ENCODE measurements at regions not wholly inside any gene's neighbourhood (a gene's known extent, or its start where the extent isn't known, plus 50 kb on each side); places are given as distances from the start of the nearest gene placed in this dataset.
A peak's percentile ranks its signal among the peaks of the same experiment; 100 is the strongest.

DNA sequence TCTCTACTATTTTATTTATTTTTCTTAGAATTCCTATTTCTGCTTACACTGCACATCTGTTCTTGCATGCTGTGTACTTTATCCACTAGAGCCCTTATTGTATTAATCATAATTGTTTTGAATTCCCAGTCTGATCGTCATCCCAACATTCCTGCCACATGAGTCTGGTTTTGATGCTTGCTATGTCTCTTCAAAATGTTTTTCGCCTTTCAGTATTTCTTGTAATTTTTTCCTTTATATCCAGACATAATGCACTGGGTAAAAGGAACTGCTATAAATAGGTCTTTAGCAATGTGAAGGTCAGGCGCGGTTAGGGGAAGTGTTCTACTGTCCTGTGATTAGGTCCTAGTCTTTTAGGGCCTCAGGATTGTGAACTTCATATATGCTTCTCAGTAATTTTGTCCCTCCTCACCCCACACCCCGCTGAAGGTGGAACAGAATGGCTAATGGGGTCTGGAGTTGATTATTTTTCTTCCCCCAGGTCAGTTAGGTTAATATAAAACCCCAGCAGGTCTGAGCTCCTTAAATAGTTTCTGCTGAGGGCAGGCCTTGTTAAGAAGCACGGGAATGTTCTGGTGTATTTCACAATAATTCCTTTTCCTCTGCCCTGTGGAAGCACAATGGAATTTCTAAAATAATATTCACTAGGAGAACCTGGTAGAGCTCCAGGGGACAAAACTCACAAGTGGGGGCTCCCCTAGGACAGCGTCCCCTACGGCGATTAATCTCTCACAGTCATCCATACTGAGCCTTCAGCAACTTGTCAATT is 146.6 kb upstream of the TUT7 start:
- peak; percentile 99 for ATAC-seq
- TF ChIP-seq OSR1 (CRISPR knock-in tag; IDR thresholded peaks at IDR 0.05) (no peak), ISL1 (CRISPR knock-in tag; IDR thresholded peaks at IDR 0.05) (0 out of 2 replicates have a peak, but pooled peaks have one; percentile 14), ZNF8 (CRISPR knock-in tag; IDR thresholded peaks at IDR 0.05) (no peak), ZNF565 (CRISPR knock-in tag; conservative IDR thresholded peaks at IDR 0.05; ENCODE audit: low read depth) (no peak), ESRRG (CRISPR knock-in tag; IDR thresholded peaks at IDR 0.05) (no peak), ZFP3 (CRISPR knock-in tag; IDR thresholded peaks at IDR 0.05) (peak; percentile 69; the same call in 1 of the 2 replicates)

DNA sequence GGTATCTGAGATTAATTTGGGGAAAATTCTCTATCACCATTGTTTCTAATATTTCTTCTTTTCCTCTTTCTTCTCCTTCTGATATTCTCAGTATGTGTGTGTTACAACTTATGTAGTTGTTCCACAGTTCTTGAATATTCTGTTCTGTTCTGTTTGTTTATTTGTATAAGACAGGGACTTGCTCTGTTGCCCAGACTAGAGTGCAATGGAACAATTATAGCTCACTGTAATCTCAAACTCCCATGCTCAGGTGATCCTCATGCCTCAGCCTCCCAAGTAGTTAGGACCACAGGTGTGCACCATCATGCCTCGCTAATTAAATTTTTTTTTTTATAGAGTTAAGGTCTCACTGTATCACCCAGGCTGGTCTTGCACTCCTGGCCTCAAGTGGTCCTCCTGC is 145.8 kb upstream of the TUT7 start:
- TF ChIP-seq ZC3H10 (CRISPR knock-in tag; IDR thresholded peaks at IDR 0.05) (no peak), PPARA (CRISPR knock-in tag; IDR thresholded peaks at IDR 0.05; ENCODE audit: borderline replicate concordance) (no peak), ZNF70 (CRISPR knock-in tag; IDR thresholded peaks at IDR 0.05) (no peak), TSHZ2 (CRISPR knock-in tag; IDR thresholded peaks at IDR 0.05) (no peak), ZFP3 (CRISPR knock-in tag; IDR thresholded peaks at IDR 0.05) (no peak), TCF4 (CRISPR knock-in tag; IDR thresholded peaks at IDR 0.05; ENCODE audit: borderline replicate concordance) (no peak), CSDC2 (CRISPR knock-in tag; IDR thresholded peaks at IDR 0.05) (no peak), GLIS3 (CRISPR knock-in tag; IDR thresholded peaks at IDR 0.05) (no peak), BACH2 (CRISPR knock-in tag; IDR thresholded peaks at IDR 0.05; ENCODE audit: borderline replicate concordance) (no peak), ARNTL (CRISPR knock-in tag; IDR thresholded peaks at IDR 0.05; ENCODE audit: borderline replicate concordance, low read depth) (no peak), ISL1 (CRISPR knock-in tag; IDR thresholded peaks at IDR 0.05) (no peak), RARB (CRISPR knock-in tag; IDR thresholded peaks at IDR 0.05) (no peak), ZNF565 (CRISPR knock-in tag; conservative IDR thresholded peaks at IDR 0.05; ENCODE audit: low read depth) (no peak), TOX (CRISPR knock-in tag; IDR thresholded peaks at IDR 0.05; ENCODE audit: borderline replicate concordance) (no peak), OSR1 (CRISPR knock-in tag; IDR thresholded peaks at IDR 0.05) (no peak)
- TF ChIP-seq, protein P1, sequence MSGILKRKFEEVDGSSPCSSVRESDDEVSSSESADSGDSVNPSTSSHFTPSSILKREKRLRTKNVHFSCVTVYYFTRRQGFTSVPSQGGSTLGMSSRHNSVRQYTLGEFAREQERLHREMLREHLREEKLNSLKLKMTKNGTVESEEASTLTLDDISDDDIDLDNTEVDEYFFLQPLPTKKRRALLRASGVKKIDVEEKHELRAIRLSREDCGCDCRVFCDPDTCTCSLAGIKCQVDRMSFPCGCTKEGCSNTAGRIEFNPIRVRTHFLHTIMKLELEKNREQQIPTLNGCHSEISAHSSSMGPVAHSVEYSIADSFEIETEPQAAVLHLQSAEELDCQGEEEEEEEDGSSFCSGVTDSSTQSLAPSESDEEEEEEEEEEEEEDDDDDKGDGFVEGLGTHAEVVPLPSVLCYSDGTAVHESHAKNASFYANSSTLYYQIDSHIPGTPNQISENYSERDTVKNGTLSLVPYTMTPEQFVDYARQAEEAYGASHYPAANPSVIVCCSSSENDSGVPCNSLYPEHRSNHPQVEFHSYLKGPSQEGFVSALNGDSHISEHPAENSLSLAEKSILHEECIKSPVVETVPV (CRISPR knock-in tag; IDR thresholded peaks at IDR 0.05) = no peak
- TF ChIP-seq, protein P2, sequence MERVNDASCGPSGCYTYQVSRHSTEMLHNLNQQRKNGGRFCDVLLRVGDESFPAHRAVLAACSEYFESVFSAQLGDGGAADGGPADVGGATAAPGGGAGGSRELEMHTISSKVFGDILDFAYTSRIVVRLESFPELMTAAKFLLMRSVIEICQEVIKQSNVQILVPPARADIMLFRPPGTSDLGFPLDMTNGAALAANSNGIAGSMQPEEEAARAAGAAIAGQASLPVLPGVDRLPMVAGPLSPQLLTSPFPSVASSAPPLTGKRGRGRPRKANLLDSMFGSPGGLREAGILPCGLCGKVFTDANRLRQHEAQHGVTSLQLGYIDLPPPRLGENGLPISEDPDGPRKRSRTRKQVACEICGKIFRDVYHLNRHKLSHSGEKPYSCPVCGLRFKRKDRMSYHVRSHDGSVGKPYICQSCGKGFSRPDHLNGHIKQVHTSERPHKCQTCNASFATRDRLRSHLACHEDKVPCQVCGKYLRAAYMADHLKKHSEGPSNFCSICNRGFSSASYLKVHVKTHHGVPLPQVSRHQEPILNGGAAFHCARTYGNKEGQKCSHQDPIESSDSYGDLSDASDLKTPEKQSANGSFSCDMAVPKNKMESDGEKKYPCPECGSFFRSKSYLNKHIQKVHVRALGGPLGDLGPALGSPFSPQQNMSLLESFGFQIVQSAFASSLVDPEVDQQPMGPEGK (CRISPR knock-in tag; IDR thresholded peaks at IDR 0.05; ENCODE audit: borderline replicate concordance) = no peak
- ATAC-seq = no peak

DNA sequence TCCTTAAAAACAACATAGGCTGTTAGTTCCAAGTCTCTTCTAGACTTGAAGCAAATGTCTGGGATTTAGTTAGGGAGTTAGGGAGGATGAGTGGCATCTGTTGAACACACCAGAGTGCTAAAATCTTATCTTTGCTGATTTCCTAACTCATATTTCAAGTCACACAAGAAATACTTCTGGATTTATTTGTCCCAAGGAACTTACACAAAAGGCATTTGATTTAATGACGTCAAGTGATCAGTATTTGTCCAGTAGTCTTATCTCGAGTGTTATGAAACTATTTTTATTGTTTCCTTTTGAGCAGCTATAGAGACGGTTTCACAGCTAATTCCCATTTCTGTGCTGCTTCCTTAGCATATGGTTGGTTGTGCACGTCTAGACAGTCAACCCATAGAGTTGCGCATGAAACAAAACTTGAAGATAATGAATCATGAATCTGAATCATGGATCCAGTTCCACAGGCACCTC is 140.5 kb upstream of the TUT7 start:
- no peak for ATAC-seq
- TF ChIP-seq CSDC2 (CRISPR knock-in tag; IDR thresholded peaks at IDR 0.05) (no peak), ZFP30 (CRISPR knock-in tag; IDR thresholded peaks at IDR 0.05) (no peak), BACH2 (CRISPR knock-in tag; IDR thresholded peaks at IDR 0.05; ENCODE audit: borderline replicate concordance) (no peak), OSR1 (CRISPR knock-in tag; IDR thresholded peaks at IDR 0.05) (no peak), RARB (CRISPR knock-in tag; IDR thresholded peaks at IDR 0.05) (no peak), ARNTL (CRISPR knock-in tag; IDR thresholded peaks at IDR 0.05; ENCODE audit: borderline replicate concordance, low read depth) (no peak), ZNF70 (CRISPR knock-in tag; IDR thresholded peaks at IDR 0.05) (no peak), TOX (CRISPR knock-in tag; IDR thresholded peaks at IDR 0.05; ENCODE audit: borderline replicate concordance) (no peak), SNAI2 (CRISPR knock-in tag; IDR thresholded peaks at IDR 0.05) (no peak), GLIS3 (CRISPR knock-in tag; IDR thresholded peaks at IDR 0.05) (no peak), POU6F1 (CRISPR knock-in tag; IDR thresholded peaks at IDR 0.05; ENCODE audit: borderline replicate concordance, low read depth) (no peak), TCF4 (CRISPR knock-in tag; IDR thresholded peaks at IDR 0.05; ENCODE audit: borderline replicate concordance) (no peak), ZNF8 (CRISPR knock-in tag; IDR thresholded peaks at IDR 0.05) (no peak), ISL1 (CRISPR knock-in tag; IDR thresholded peaks at IDR 0.05) (no peak), ESRRG (CRISPR knock-in tag; IDR thresholded peaks at IDR 0.05) (no peak)
- TF ChIP-seq, protein P1 (CRISPR knock-in tag; IDR thresholded peaks at IDR 0.05) = no peak
- TF ChIP-seq, protein P2 (CRISPR knock-in tag; IDR thresholded peaks at IDR 0.05; ENCODE audit: borderline replicate concordance) = no peak
- TF ChIP-seq, protein P3, sequence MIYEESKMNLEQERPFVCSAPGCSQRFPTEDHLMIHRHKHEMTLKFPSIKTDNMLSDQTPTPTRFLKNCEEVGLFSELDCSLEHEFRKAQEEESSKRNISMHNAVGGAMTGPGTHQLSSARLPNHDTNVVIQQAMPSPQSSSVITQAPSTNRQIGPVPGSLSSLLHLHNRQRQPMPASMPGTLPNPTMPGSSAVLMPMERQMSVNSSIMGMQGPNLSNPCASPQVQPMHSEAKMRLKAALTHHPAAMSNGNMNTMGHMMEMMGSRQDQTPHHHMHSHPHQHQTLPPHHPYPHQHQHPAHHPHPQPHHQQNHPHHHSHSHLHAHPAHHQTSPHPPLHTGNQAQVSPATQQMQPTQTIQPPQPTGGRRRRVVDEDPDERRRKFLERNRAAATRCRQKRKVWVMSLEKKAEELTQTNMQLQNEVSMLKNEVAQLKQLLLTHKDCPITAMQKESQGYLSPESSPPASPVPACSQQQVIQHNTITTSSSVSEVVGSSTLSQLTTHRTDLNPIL (CRISPR knock-in tag; IDR thresholded peaks at IDR 0.05; ENCODE audit: low read depth) = no peak
